OCI-LY7 (cell line): ENCODE measurements at regions not wholly inside any gene's neighbourhood (a gene's known extent, or its start where the extent isn't known, plus 50 kb on each side); places are given as distances from the start of the nearest gene placed in this dataset.

Experiments
- BruUV-seq: library from RNA; stranded (reverse); fragments of 400-500 nt; replicated peaks from 2 replicates; lab custom pipeline; 2021; lab: Mats Ljungman, UMichigan
- CTCF ChIA-PET: fragments of 300-600 bp; sonication (Branson Sonifier 250); formaldehyde crosslinking; loops from one replicate; lab custom pipeline; 2022; ENCODE audit warnings: antibody characterized with exemption; ENCODE audit not compliant: unreplicated experiment; lab: Charles Lee
- POLR2A ChIA-PET: fragments of 300-600 bp; sonication (Branson Sonifier 250); formaldehyde crosslinking; loops from one replicate; lab custom pipeline; 2022; ENCODE audit warnings: antibody characterized with exemption; lab: Charles Lee
- DNase-seq: peaks from one replicate; pipeline ENCODE4 v3.0.0-alpha.2; 2015; ENCODE audit warnings: low spot score
- H2AFZ ChIP-seq: fragments of 200-600 bp; sonication (generic), shearing (Covaris generic); 2 replicates; pipeline ENCODE4 v1.6.1; 2014; ENCODE audit warnings: mild to moderate bottlenecking, antibody characterized with exemption, low read length, moderate library complexity
- H3K27ac ChIP-seq: fragments of 200-600 bp; sonication (generic); 2 replicates; pipeline ENCODE4 v1.5.1; 2014; ENCODE audit warnings: mixed run types, low read depth, mild to moderate bottlenecking, moderate library complexity, low read length, inconsistent platforms; ENCODE audit not compliant: poor library complexity, severe bottlenecking
- H3K36me3 ChIP-seq: fragments of 200-600 bp; sonication (generic); 2 replicates; pipeline ENCODE4 v1.6.1; 2014; ENCODE audit warnings: mild to moderate bottlenecking, antibody characterized with exemption, low read length, moderate library complexity, mixed read lengths; ENCODE audit not compliant: insufficient read depth
- H3K4me1 ChIP-seq: fragments of 200-600 bp; sonication (generic); 2 replicates; pipeline ENCODE4 v1.5.1; 2014; ENCODE audit warnings: mild to moderate bottlenecking, low read length; ENCODE audit not compliant: insufficient read depth, poor library complexity, severe bottlenecking
- H3K4me2 ChIP-seq: fragments of 200-600 bp; sonication (generic); 2 replicates; pipeline ENCODE4 v1.6.1; 2014; ENCODE audit warnings: mild to moderate bottlenecking, low read length
- H3K4me3 ChIP-seq: fragments of 200-600 bp; sonication (generic); 2 replicates; pipeline ENCODE4 v1.5.1; 2014; ENCODE audit warnings: mild to moderate bottlenecking, low read depth, low read length; ENCODE audit not compliant: poor library complexity, severe bottlenecking
- H3K79me2 ChIP-seq: fragments of 200-600 bp; sonication (generic); 2 replicates; pipeline ENCODE4 v1.6.1; 2016; ENCODE audit warnings: low read depth, mild to moderate bottlenecking, low read length, moderate library complexity, mixed read lengths; ENCODE audit not compliant: insufficient read depth
- H3K9me2 ChIP-seq: fragments of 200-600 bp; sonication (generic); 2 replicates; pipeline ENCODE4 v1.6.1; 2016; ENCODE audit warnings: mild to moderate bottlenecking, low read length, mixed read lengths; ENCODE audit not compliant: insufficient read depth
- H3K9me3 ChIP-seq: fragments of 200-600 bp; sonication (generic); 2 replicates; pipeline ENCODE4 v1.6.1; 2014; ENCODE audit warnings: mild to moderate bottlenecking, mixed run types, low read length, mixed read lengths
- H4K20me1 ChIP-seq: fragments of 200-600 bp; sonication (generic); 2 replicates; pipeline ENCODE4 v1.6.1; 2014; ENCODE audit warnings: mild to moderate bottlenecking, antibody characterized with exemption, low read length, moderate library complexity, mixed read lengths; ENCODE audit not compliant: insufficient read depth
- EZH2phosphoT487 ChIP-seq: fragments of 200-600 bp; sonication (generic); IDR thresholded peaks from 2 replicates; pipeline ENCODE4 v1.6.1; 2018; ENCODE audit warnings: low read depth, borderline replicate concordance, mild to moderate bottlenecking, mixed run types, antibody characterized with exemption, low read length, moderate library complexity, mixed read lengths
- intact Hi-C: fragments of 100-400 bp; cut with micrococcal nuclease; formaldehyde crosslinking; loops from one replicate; pipeline ENCODE4 v1.10.0; 2022; ENCODE audit not compliant: unreplicated experiment
- TF ChIP-seq, protein P1 (sequence below): fragments of 200-600 bp; sonication (generic); conservative IDR thresholded peaks from 2 replicates; pipeline ENCODE4 v1.5.1; 2014; ENCODE audit warnings: mild to moderate bottlenecking, antibody characterized with exemption, low read length, moderate library complexity, mixed read lengths

DNA sequence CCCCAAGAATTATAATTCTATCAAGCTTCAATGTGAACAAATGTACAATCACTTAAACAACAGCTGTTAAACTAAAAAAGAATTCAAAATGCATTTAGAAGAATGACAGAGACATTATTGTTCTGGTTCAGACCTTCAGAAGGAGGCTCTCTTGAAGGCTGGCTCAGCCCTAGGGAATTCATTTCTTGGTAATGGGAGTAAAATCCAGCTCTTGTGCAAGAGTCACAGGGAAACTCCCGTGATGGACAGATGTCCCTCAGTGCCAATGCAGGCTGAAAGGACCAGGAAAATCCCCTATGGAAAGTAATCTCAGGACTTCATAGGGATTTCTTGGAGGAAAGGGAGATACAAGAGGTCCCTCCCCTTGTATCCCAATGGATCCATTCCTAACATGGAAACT lies 149.9 kb upstream of the STT3B start:
- TF ChIP-seq, protein P1, sequence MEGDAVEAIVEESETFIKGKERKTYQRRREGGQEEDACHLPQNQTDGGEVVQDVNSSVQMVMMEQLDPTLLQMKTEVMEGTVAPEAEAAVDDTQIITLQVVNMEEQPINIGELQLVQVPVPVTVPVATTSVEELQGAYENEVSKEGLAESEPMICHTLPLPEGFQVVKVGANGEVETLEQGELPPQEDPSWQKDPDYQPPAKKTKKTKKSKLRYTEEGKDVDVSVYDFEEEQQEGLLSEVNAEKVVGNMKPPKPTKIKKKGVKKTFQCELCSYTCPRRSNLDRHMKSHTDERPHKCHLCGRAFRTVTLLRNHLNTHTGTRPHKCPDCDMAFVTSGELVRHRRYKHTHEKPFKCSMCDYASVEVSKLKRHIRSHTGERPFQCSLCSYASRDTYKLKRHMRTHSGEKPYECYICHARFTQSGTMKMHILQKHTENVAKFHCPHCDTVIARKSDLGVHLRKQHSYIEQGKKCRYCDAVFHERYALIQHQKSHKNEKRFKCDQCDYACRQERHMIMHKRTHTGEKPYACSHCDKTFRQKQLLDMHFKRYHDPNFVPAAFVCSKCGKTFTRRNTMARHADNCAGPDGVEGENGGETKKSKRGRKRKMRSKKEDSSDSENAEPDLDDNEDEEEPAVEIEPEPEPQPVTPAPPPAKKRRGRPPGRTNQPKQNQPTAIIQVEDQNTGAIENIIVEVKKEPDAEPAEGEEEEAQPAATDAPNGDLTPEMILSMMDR: no peak
- TF ChIP-seq EZH2phosphoT487: no peak
- no peaks in the 10 kb centered on the region for H3K4me1 ChIP-seq
- H3K27ac ChIP-seq: no peak overlapping the region
- DNase-seq: no peak
- intact Hi-C loops: no loop called here
- peaks cover 16% of the 10 kb centered on the region; the same call in 1 of the 2 replicates for H3K9me3 ChIP-seq
- no peak overlapping the region for H2AFZ ChIP-seq
- ChIA-PET CTCF (no interaction called here), POLR2A (interaction anchor here (0.6 to 0.7 kb wide), 3 partner anchors 74 to 578 kb away, joined by 3 to 4 read pairs (median 3); no protein-coding TSS in a partner anchor)
- no TSS peak for BruUV-seq
- no peaks in the 10 kb centered on the region for H4K20me1 ChIP-seq
- H3K36me3 ChIP-seq: no peaks in the 10 kb centered on the region
- no peak overlapping the region for H3K4me2 ChIP-seq
- H3K9me2 ChIP-seq: no peaks in the 10 kb centered on the region
- H3K79me2 ChIP-seq: no peaks in the 10 kb centered on the region
- no peak overlapping the region for H3K4me3 ChIP-seq

DNA sequence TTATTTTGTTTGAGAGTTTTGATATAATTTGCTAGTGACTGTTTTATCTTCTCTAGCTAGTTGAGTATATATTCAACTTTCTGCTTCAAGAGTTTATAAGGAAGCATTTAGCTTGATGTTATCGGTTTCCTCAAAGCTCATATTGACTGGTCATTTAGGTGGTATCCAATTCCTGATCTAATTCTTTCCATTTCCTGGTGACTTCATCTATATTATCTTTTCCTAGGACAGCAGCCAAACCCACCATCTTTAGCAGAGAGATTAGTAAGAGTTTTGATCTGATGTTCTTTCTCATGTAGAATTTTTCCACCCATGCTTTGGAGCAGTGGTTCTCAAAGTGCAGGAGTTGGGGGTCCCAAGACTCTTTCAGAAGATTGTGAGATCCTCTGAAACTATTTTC lies 148.6 kb upstream of the STT3B start:
- no peak overlapping the region for H3K4me3 ChIP-seq
- intact Hi-C loops: no loop called here
- no TSS peak for BruUV-seq
- ChIA-PET POLR2A (interaction anchor here (0.5 to 2.5 kb wide), 4 partner anchors 10 to 1803 kb away, joined by 3 to 7 read pairs (median 3); no protein-coding TSS in a partner anchor), CTCF (interaction anchor here (0.5 kb wide), 1 partner anchor 448 kb away, joined by 4 read pairs; no protein-coding TSS in a partner anchor)
- no peak overlapping the region for H3K27ac ChIP-seq
- no peak for TF ChIP-seq EZH2phosphoT487
- TF ChIP-seq, protein P1: no peak
- H3K79me2 ChIP-seq: no peaks in the 10 kb centered on the region
- H4K20me1 ChIP-seq: no peaks in the 10 kb centered on the region
- H3K4me1 ChIP-seq: no peaks in the 10 kb centered on the region
- no peaks in the 10 kb centered on the region for H3K36me3 ChIP-seq
- no peaks in the 10 kb centered on the region for H3K9me2 ChIP-seq
- H3K9me3 ChIP-seq: peaks cover 16% of the 10 kb centered on the region; the same call in 1 of the 2 replicates
- no peak for DNase-seq
- H3K4me2 ChIP-seq: no peak overlapping the region
- H2AFZ ChIP-seq: no peak overlapping the region

DNA sequence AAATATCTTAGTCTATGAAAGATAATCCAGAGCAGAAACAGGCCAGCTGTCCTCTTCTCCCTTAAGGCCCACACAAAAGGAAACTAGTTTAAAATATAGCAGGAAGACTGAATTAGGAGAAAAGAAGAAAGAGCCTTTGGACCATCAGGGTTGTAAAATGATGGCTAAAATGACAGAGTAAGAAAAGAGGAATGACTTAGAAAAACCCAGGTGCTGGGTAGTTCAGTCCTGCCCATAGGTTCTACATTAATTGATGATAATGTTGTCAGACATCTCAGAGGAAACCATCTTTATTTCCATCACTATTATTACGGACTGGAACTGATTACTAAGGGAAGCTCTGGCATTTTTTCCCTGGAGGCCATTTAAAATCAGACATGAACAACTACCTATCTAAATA lies 142.8 kb upstream of the STT3B start:
- no peaks in the 10 kb centered on the region for H3K79me2 ChIP-seq
- H3K4me2 ChIP-seq: no peak overlapping the region
- H3K4me1 ChIP-seq: peaks cover 12% of the 10 kb centered on the region
- CTCF ChIA-PET: no interaction called here
- POLR2A ChIA-PET: interaction anchor here (0.7 to 1.0 kb wide), 3 partner anchors 9 to 827 kb away, joined by 3 read pairs; no protein-coding TSS in a partner anchor
- H3K9me3 ChIP-seq: peaks cover 16% of the 10 kb centered on the region; the same call in 1 of the 2 replicates
- no peak for DNase-seq
- no peaks in the 10 kb centered on the region for H3K36me3 ChIP-seq
- no TSS peak for BruUV-seq
- H4K20me1 ChIP-seq: no peaks in the 10 kb centered on the region
- no peaks in the 10 kb centered on the region for H3K9me2 ChIP-seq
- intact Hi-C loops: no loop called here
- no peak overlapping the region for H3K27ac ChIP-seq
- H2AFZ ChIP-seq: no peak overlapping the region; the same call in 1 of the 2 replicates
- no peak overlapping the region for H3K4me3 ChIP-seq
- TF ChIP-seq, protein P1: no peak
- TF ChIP-seq EZH2phosphoT487: no peak
